Cardiac fibroblast (primary cell): ENCODE measurements at regions not wholly inside any gene's neighbourhood (a gene's known extent, or its start where the extent isn't known, plus 50 kb on each side); places are given as distances from the start of the nearest gene placed in this dataset.
"Not testable (repeated sequence)": the region's sequence is repeated elsewhere in the genome, so short reads cannot be mapped to it uniquely, and the experiment has no call there.

Experiments
- DNase-seq, 2 donors: peaks; one replicate each; pipeline versions ENCODE4 v3.0.0 to v3.0.0-alpha.2; 2010; ENCODE audit warnings: low read depth in 2 of 2
- H3K4me3 ChIP-seq, 2 donors: replicated peaks in 1 of 2; 1 replicate in 1 of 2; 2 replicates in 1 of 2; pipeline ENCODE4 v1.5.1; 2011; ENCODE audit warnings: low read depth in 2 of 2, low read length in 2 of 2, mild to moderate bottlenecking in 2 of 2, moderate library complexity in 1 of 2
- TF ChIP-seq, protein P1 (sequence below): IDR thresholded peaks from one replicate; pipeline ENCODE4 v1.5.1; 2011; ENCODE audit warnings: low read depth, mild to moderate bottlenecking, low read length, inconsistent platforms

DNA sequence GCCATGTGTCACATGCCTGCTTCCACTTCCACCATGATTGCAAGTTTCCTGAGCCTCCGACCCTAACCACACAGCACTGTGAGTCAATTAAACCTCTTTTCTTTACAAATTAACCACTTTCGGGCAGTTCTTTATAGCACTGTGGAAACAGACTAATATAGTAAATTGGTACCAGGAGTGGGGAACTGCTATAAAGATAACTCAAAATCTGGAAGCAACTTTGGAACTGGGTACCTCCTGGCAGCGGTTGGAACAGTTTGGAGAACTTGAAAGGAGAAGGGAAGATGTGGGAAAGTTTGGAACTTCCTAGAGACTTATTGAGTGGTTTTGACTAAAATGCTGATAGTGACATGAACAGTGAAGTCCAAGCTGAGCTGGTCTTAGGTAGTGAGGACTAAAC lies 436.1 kb downstream of the TMEM121 start:
- no peak overlapping the region for H3K4me3 ChIP-seq
- DNase-seq = no peak
- TF ChIP-seq, protein P1, sequence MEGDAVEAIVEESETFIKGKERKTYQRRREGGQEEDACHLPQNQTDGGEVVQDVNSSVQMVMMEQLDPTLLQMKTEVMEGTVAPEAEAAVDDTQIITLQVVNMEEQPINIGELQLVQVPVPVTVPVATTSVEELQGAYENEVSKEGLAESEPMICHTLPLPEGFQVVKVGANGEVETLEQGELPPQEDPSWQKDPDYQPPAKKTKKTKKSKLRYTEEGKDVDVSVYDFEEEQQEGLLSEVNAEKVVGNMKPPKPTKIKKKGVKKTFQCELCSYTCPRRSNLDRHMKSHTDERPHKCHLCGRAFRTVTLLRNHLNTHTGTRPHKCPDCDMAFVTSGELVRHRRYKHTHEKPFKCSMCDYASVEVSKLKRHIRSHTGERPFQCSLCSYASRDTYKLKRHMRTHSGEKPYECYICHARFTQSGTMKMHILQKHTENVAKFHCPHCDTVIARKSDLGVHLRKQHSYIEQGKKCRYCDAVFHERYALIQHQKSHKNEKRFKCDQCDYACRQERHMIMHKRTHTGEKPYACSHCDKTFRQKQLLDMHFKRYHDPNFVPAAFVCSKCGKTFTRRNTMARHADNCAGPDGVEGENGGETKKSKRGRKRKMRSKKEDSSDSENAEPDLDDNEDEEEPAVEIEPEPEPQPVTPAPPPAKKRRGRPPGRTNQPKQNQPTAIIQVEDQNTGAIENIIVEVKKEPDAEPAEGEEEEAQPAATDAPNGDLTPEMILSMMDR = no peak

DNA sequence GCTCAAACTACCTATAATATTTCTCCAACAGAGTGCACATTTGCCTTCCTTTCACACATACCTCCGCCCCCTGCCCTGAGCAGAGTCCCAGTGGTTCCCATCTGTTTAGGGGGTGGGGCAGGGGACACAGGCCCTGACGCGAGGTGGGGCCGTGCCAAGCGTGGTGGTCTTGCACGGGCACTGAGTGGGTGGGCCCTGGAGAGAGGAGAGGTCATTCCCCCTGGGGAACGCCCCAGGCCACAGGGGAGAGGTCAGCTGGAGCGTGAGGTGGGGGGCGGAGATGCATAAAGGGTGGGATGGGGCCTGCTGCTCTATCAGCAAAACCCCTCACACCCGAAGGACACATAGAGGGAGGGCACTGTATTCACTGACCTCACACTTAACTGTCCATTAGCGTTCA lies 441.9 kb downstream of the TMEM121 start:
- TF ChIP-seq, protein P1 = no peak
- no peak overlapping the region for H3K4me3 ChIP-seq

DNA sequence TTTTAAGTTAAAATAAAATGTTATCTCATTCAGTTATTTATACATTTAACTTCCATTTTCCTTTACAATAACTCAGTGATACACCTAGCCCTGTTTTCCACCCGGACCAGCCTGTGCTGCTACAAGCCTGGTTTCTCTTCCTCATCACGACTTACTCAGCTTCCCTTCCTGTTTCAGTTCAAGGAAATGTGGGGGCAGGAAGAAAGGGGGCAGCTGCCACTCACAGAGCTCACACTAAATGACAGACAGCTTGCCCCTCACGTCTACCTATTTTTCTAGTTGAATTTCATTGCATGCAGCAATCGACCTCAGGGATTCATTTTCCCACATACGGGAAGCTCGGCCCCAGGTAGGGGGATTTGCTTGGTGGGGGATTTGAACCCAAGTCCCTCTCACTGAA lies 442.6 kb downstream of the TMEM121 start:
- not testable (repeated sequence) for DNase-seq, H3K4me3 ChIP-seq

More for the DNA sequence above, 441.9 kb downstream of the TMEM121 start:
- no peak for DNase-seq

DNA sequence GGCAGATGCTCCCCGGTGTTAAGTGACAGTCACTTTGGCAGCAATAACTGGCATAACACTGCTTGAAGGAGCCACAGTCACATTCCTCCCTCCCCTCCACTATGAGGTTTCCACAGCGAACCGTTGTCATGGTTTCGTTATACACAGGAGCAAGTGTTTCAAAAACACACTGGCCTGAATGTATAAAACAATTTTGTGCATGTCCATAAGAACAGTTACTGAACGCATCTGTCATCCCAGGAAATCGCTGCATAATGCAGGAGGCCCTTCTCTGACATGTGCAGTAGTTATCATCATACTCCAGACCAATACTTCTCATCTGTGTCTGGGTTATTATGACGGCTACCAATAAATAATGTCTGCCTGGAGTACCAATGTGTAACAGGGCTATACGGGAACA lies 444.4 kb downstream of the TMEM121 start:
- DNase-seq, H3K4me3 ChIP-seq: not testable (repeated sequence)

DNA sequence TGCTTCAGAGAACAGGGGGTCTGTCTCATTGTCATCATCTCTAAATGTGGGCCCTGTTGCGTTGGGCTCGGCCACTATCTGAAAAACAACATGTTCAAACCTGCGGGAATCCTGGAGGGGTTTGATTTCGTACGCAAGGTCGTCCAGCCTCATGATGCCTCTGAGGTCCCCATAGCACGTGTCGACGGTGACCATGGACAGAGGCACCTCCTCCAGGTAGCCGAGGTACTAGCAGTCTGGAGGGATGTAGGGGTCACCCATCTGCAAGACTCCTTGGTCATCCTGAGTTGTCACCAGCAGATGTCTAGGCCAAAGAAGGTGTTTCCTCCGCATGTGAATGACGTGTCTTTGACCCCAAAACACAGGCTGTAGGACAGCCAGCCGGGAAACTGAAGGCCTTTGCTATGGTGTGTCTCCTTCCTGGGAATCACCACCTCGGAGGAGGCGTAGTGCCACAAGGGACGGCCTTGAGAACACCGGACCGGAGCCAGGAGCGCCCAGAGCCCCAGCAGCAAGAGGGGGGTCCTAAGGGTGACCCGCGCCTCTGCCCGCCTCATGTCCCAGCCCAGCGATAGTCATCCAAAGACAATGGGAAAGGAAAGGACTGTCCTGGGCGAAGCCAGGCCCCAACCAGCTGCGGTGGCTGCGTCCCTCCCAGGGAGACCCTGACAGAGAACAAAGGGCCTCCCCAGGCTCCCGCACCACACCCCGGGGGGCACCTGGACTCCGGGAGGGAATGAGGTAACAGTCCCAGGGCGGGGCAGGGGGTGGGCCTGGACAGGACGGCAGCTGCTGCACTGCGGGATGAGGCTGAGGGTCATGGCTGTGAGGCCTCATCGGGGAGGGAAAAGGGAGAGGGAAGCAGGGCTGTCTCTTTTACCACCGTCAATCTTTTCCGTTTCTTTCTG lies 445.5 kb downstream of the TMEM121 start:
- no peak overlapping the region for H3K4me3 ChIP-seq
- no peak for DNase-seq
- TF ChIP-seq, protein P1 = no peak

DNA sequence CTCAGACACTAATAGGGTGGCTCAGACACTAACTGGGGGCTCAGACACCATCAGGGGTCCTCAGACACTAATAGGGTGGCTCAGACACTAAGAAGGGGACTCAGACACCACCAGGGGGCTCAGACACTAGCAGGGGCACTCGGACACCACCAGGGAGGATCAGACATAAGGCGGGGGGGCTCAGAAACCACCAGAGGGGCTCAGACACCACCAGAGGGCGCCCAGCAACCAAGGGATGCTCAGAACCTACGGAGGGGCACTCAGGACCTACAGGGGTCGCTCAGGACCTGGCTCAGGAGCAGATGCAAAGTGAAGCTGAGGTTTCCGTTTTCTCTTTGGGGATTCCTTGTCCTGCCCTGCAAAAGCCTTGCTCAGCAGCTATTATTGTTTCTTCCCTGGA lies 448.5 kb downstream of the TMEM121 start:
- DNase-seq = no peak
- TF ChIP-seq, protein P1 = no peak
- no peak overlapping the region for H3K4me3 ChIP-seq

DNA sequence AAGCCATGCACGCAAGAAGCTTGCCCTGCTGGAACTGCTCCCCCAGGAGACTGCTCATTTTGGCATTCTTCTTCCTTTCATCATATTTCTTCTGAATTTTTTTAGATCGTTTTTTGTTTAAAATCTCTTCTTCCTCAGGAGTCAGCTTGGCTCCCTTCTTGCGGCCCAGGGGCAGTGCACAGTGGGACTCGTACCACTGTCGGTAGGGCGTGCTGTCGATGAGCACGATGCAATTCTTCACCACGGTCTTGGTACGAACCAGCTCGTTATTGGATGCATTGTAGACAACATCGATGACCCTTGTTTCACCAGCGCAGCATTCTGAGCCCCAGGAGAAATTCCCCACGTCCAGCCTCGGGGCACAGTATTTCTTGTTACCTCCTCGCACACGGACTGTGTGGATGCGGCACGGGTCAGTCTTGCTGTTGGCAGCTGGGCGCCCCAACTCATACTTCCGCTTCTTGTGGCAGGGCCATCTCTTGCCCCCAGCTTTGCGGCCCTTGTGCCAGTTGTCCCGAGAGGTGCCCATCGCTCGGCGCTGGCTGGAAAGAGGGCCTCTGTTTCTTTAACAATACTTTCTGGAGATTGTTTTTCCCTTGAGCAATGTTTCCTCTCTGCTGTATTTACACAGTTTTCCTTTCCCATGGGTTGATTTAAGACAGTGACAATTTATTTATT lies 452.4 kb downstream of the TMEM121 start:
- DNase-seq = no peak
- TF ChIP-seq, protein P1 = no peak
- no peak overlapping the region for H3K4me3 ChIP-seq
